Germinal center (tissue), 1 donor: ENCODE measurements at regions not wholly inside any gene's neighbourhood (a gene's known extent, or its start where the extent isn't known, plus 50 kb on each side); places are given as distances from the start of the nearest gene placed in this dataset.
"Not testable (repeated sequence)": the region's sequence is repeated elsewhere in the genome, so short reads cannot be mapped to it uniquely, and the experiment has no call there.

ENCODE experiments used
- DNase-seq: peaks from one replicate; pipeline ENCODE4 v3.0.0; 2012; ENCODE audit warnings: mixed read lengths, low spot score

GRCh38 chr4:160652790-160653189 is 1511.0 kb downstream of the FSTL5 start:
- DNase-seq: no peak

GRCh38 chr4:160675550-160675949 is 1488.2 kb downstream of the FSTL5 start:
- DNase-seq: no peak

DNA sequence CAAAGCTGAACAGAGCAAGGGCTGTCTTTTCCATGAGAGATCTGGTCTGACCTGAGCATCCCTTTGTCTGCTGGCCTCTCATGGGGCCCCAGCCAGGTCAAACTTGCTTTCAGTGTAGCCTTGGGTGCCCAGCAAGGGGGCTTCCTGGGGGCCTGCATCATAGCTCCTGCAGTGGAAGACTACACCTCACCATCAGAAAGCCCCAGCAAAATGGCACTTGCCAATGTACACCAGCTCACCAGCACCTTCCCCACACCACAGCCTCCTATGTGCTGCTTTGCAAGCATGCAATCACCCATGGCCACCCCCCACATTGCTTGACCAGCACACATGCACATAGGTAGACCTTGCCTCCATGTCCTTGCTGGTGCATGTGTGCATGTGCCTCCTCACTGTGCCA is 1478.1 kb downstream of the FSTL5 start:
- DNase-seq: no peak

GRCh38 chr4:160701671-160702070 is 1462.1 kb downstream of the FSTL5 start:
- no peak for DNase-seq

- no peak for DNase-seq
These were observed 1454.8 kb downstream of the FSTL5 start for GRCh38 chr4:160709026-160709425.

DNA sequence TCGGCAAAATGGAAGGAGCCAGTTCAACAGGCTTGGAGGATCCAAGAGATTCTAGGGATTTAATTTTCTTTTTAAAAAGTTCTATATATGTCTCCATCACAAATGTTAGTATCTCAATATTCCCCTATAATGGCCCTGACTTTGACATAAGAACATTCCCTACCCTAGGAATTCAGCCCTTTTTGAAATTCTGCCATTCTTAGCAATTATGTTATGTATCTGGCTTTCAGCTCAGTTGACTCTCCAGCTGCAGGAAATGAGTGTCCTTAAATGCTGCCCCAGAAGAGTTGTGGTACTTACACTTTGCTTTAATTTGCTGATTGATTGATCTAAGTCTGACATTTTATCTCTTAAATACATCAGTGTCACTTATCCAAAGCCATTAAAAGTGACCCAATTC is 1454.3 kb downstream of the FSTL5 start:
- no peak for DNase-seq

DNA sequence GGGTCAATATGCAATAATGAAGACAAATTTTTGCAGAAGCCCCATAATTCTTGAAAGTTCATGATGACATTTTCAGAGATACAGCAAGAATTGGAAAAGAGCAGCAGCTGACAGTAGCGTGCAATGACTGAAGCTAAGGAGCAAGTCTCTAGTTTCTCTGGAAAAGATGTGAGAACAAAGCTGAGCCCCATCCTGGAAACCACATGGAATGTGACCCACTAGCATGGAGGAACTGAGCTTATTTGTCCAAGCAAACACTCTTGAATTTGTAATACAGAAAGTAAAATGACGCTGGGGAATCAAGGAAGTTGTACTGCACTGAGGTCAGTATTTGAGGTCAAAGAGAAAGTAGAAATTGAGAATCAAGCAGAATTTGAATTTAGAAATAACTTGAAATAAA is 1447.2 kb downstream of the FSTL5 start:
- no peak for DNase-seq

- no peak for DNase-seq
These were observed 1446.0 kb downstream of the FSTL5 start for GRCh38 chr4:160717848-160718247.

- no peak for DNase-seq
These were observed 1439.7 kb downstream of the FSTL5 start for GRCh38 chr4:160724063-160724462.

DNA sequence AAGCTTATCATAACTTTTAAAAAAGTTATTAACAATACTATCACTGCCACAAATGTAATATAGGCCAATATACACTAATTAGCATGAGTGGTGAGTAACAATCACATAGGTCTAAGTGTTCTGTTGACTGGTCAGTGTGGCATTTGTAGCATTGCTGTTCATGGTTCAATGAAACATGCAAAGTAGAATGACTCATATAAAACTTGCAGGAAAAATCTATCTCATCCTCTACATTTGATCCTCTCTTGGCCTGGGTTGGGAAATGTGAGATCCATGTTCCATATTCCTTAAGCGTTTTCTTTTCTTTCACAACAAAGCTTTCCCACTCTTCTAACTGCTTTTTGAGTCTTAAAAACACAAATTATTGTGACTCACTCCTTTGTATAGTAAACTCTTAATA is 1418.7 kb downstream of the FSTL5 start:
- no peak for DNase-seq

- not testable (repeated sequence) for DNase-seq
These were observed 1417.2 kb downstream of the FSTL5 start for GRCh38 chr4:160746585-160746984.

- no peak for DNase-seq
These were observed 1391.1 kb downstream of the FSTL5 start for GRCh38 chr4:160772668-160773067.

GRCh38 chr4:160795216-160795615 is 1368.6 kb downstream of the FSTL5 start:
- no peak for DNase-seq

DNA sequence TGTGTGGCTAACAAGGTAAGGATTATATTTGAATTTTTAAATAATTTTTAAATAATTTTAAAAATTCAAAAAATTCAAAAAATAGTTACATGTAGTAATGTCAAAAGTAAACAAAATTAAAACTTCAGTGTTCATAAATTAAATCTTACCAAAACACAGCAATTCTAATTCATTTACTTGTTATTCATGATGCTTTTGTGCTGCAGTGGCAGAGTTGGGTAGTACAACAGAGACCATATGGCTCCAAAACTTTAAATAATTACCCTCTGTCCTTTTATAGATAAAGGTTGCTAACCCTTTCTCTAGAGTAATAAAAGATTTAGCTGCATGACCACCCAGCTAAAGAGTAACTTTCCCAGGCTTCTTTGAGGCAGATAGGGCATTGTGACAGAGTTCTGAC is 1355.6 kb downstream of the FSTL5 start:
- DNase-seq: no peak

GRCh38 chr4:160809576-160809975 is 1354.2 kb downstream of the FSTL5 start:
- DNase-seq: no peak

- no peak for DNase-seq
These were observed 1353.4 kb downstream of the FSTL5 start for GRCh38 chr4:160810424-160810823.

- no peak for DNase-seq
These were observed 1352.9 kb downstream of the FSTL5 start for GRCh38 chr4:160810941-160811340.

DNA sequence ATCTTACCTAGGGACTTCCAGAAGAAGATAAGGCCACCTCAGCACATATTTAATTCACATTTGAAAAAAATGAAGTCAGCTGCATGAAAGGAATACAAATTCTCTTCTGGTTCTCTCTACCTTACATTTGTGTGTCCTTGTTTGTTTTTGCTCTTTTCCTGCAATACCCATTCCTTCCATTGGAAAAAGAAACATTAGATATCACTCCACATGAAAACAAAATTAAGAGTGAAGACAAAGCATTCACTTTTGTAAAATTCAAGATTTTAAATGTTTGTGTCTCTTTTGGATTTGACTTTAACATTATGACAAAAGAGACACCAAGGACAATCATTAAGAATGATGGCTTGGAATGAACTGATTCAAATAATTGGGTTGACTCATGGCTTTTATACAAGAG is 1351.8 kb downstream of the FSTL5 start:
- DNase-seq: no peak

DNA sequence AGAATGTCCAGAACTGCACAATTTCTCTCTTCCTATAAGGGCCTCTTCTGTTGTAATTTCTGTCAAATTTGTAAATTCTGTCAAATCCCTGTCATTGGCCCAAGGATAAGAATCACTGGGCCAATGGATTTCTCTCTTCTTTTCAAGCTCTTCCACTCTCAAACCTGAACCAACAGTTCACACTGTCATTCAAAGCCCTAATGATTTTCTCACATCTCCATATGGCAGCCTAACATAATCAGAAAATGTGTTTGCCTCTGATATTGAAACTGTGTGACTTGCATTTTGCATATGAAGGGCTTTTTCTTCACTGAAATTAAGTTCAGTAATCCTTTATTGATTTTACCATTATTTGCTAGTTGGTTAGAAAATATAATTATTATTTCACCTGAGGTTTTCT is 1349.1 kb downstream of the FSTL5 start:
- no peak for DNase-seq

DNA sequence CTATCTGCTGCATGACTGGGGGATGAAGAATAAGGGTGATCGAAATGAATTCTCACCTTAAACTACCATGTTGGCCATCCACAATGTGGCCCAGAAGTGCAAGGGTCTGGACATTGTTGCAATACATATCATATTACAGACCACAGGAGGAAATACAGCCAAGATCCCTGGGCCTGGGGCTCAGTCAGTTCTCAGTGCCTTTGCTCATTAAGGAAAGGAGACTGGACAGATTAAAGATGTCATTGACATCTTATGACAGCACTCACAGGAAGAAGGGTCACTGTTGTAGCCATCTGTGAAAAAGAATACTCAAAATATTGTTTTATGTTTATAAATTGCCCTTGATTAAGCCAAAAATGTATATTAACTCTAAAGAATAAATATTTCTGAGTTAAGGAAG is 1345.2 kb downstream of the FSTL5 start:
- no peak for DNase-seq

DNA sequence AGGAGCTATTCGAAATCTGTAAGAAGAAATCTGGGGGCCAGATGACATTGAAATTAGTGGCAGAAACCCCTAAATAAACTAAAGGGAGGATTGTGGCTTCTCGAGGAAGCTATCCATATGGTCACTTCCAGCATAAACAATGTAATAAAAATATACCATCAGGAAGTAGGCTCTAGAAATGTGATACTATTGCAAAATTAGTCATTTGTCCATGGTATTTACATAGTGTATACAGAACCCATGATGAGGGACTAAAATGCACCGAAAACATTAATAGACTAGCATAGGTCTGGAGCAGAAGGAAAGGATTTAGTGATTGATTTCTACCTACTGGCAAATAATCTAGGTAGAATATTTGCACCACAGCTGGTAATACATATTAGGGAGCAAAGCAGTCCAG is 1344.0 kb downstream of the FSTL5 start:
- DNase-seq: no peak

- no peak for DNase-seq
These were observed 1339.3 kb downstream of the FSTL5 start for GRCh38 chr4:160824481-160824880.

DNA sequence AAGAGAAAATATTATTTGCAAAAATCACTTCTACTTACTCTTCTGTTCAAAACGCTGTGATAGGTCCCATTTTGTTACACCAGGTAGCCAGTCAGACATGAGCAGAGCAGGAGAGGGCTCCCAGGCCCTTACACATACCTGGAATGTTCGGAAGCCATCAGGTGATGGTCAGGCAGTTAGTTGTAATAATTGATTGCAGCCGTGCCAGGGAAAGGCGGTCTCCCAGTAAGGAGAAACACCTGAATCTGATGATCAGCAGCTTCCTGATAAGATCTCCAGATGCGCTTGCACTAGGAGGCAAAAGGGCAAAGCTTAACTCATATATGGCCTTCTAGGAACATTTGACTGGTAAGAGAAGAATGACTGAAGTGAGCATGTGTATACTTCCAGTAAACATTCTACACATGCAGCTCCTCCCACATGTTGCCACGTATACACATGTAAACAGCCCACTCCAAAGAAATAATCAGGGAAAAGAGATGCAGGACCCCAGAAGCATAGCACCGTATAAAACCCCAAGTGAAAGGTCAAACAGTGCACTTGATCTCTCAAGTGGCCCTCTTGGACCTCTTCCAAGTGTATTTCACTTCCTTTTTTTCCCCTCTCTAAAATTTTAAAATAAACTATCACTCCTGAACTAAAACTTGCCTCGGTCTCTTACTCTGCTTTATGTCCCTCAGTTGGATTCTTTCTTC is 1338.0 kb downstream of the FSTL5 start:
- no peak for DNase-seq

DNA sequence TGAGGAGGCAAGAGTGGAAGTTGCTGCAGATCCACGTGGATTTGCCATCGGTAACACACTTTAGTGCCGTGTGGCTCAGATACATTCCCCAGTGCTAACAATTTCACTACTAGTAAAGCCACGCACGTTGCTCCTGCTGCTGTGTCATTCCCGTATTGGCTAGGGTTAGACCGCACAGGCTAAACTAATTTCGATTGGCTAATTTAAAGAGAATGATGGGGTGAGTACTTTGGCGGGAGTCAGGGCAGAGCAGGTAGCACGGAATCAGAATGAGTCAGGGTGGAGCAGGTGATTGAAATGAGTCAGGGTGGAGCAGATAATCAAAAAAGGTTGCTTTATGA is 1337.5 kb downstream of the FSTL5 start:
- DNase-seq: no peak
